ENCODE measurements at regions not wholly inside any gene's neighbourhood (a gene's known extent, or its start where the extent isn't known, plus 50 kb on each side); places are given as distances from the start of the nearest gene placed in this dataset.
"Not testable (repeated sequence)": the region's sequence is repeated elsewhere in the genome, so short reads cannot be mapped to it uniquely, and the experiment has no call there.

GRCh38 chr7:136105191-136105590 is 128.0 kb upstream of the MTPN start:
- H3K27ac ChIP-seq, result no peak overlapping the region
- TF ChIP-seq ZFX (IDR thresholded peaks at IDR 0.05), result no peak
- TF ChIP-seq CTCF (conservative IDR thresholded peaks at IDR 0.05), result no peak

GRCh38 chr7:136104269-136104603 is 127.1 kb upstream of the MTPN start:
- TF ChIP-seq ZFX (IDR thresholded peaks at IDR 0.05) (no peak), CTCF (conservative IDR thresholded peaks at IDR 0.05) (no peak)
- H3K27ac ChIP-seq, result peak overlapping the region; percentile 4; the same call in 1 of the 2 replicates

- TF ChIP-seq ZFX (IDR thresholded peaks at IDR 0.05) (no peak), CTCF (conservative IDR thresholded peaks at IDR 0.05) (no peak; the same call in 1 of the 2 replicates)
Observed at GRCh38 chr7:136103545-136104268, 126.5 kb upstream of the MTPN start.

GRCh38 chr7:136102881-136103280 is 125.7 kb upstream of the MTPN start:
- no peak overlapping the region for H3K27ac ChIP-seq
- TF ChIP-seq CTCF (conservative IDR thresholded peaks at IDR 0.05), result no peak
- no peak for TF ChIP-seq ZFX (IDR thresholded peaks at IDR 0.05)

More at GRCh38 chr7:136103545-136104268, 126.5 kb upstream of the MTPN start:
- H3K27ac ChIP-seq, result peak overlapping the region; percentile 4; the same call in 1 of the 2 replicates

GRCh38 chr7:136092714-136093113 is 115.6 kb upstream of the MTPN start:
- not testable (repeated sequence) for H3K27ac ChIP-seq

GRCh38 chr7:136087881-136088280 is 110.7 kb upstream of the MTPN start:
- no peak overlapping the region for H3K27ac ChIP-seq
- TF ChIP-seq CTCF (conservative IDR thresholded peaks at IDR 0.05), result no peak
- no peak for TF ChIP-seq ZFX (IDR thresholded peaks at IDR 0.05)

- no peak overlapping the region for H3K27ac ChIP-seq
- TF ChIP-seq ZFX (IDR thresholded peaks at IDR 0.05) (no peak), CTCF (conservative IDR thresholded peaks at IDR 0.05) (no peak)
Observed at GRCh38 chr7:136086712-136087111, 109.6 kb upstream of the MTPN start.

GRCh38 chr7:136079934-136080333 is 102.8 kb upstream of the MTPN start:
- TF ChIP-seq CTCF (conservative IDR thresholded peaks at IDR 0.05) (no peak), ZFX (IDR thresholded peaks at IDR 0.05) (no peak)

More at GRCh38 chr7:136079934-136080333, 102.8 kb upstream of the MTPN start:
- no peak overlapping the region for H3K27ac ChIP-seq

Data from C4-2B (cell line).